ENCODE measurements at regions not wholly inside any gene's neighbourhood (a gene's known extent, or its start where the extent isn't known, plus 50 kb on each side); places are given as distances from the start of the nearest gene placed in this dataset.

- no peaks in the 10 kb centered on the region for H3F3A ChIP-seq (ENCODE audit: control insufficient read depth, insufficient read depth)
- no peak overlapping the region for H3K4me2 ChIP-seq (ENCODE audit: low read length)
- no peaks in the 10 kb centered on the region for H3K9me3 ChIP-seq (ENCODE audit: control insufficient read depth, insufficient read depth, low read length)
- no peak overlapping the region for H3K27ac ChIP-seq (ENCODE audit: low read depth, low read length)
- H3K79me2 ChIP-seq (ENCODE audit: control insufficient read depth, low read length), result no peaks in the 10 kb centered on the region
- TF ChIP-seq EZH2phosphoT487 (IDR thresholded peaks at IDR 0.05; ENCODE audit: borderline replicate concordance, low read length), result no peak
- no peaks in the 10 kb centered on the region for H3K9me2 ChIP-seq (replicated peaks; ENCODE audit: control insufficient read depth, low read length)
- no peaks in the 10 kb centered on the region for H3K27me3 ChIP-seq (ENCODE audit: control insufficient read depth, low read length)
- H3K4me3 ChIP-seq (ENCODE audit: low read length), result no peak overlapping the region
- H3K4me1 ChIP-seq (ENCODE audit: control insufficient read depth, low read length), result no peaks in the 10 kb centered on the region
- no peaks in the 10 kb centered on the region for H3K36me3 ChIP-seq (ENCODE audit: control insufficient read depth, low read length)
- H4K20me1 ChIP-seq (ENCODE audit: control insufficient read depth, insufficient read depth, low read depth, low read length), result no peaks in the 10 kb centered on the region
Measured at GRCh38 chrX:39360101-39360500, 558.8 kb downstream of the MID1IP1 start.

- H3K79me2 ChIP-seq (ENCODE audit: control insufficient read depth, low read length), result no peaks in the 10 kb centered on the region
- no peaks in the 10 kb centered on the region for H3K36me3 ChIP-seq (ENCODE audit: control insufficient read depth, low read length)
- no peak overlapping the region for H3K4me2 ChIP-seq (ENCODE audit: low read length)
- H3F3A ChIP-seq (ENCODE audit: control insufficient read depth, insufficient read depth), result no peaks in the 10 kb centered on the region
- H3K27ac ChIP-seq (ENCODE audit: low read depth, low read length), result no peak overlapping the region
- H3K4me3 ChIP-seq (ENCODE audit: low read length), result no peak overlapping the region
- H4K20me1 ChIP-seq (ENCODE audit: control insufficient read depth, insufficient read depth, low read depth, low read length), result no peaks in the 10 kb centered on the region
- H3K9me2 ChIP-seq (replicated peaks; ENCODE audit: control insufficient read depth, low read length), result no peaks in the 10 kb centered on the region
- H3K4me1 ChIP-seq (ENCODE audit: control insufficient read depth, low read length), result no peaks in the 10 kb centered on the region
- TF ChIP-seq EZH2phosphoT487 (IDR thresholded peaks at IDR 0.05; ENCODE audit: borderline replicate concordance, low read length) (no peak), CTCF (IDR thresholded peaks at IDR 0.05; ENCODE audit: low read depth, low read length, poor library complexity, severe bottlenecking) (no peak)
- no peaks in the 10 kb centered on the region for H3K9me3 ChIP-seq (ENCODE audit: control insufficient read depth, insufficient read depth, low read length)
- H3K27me3 ChIP-seq (ENCODE audit: control insufficient read depth, low read length), result no peaks in the 10 kb centered on the region
Measured at GRCh38 chrX:39361736-39362135, 560.5 kb downstream of the MID1IP1 start.

GRCh38 chrX:39367416-39367815, 566.2 kb downstream of the MID1IP1 start:
- TF ChIP-seq CTCF (IDR thresholded peaks at IDR 0.05; ENCODE audit: low read depth, low read length, poor library complexity, severe bottlenecking) (no peak), EZH2phosphoT487 (IDR thresholded peaks at IDR 0.05; ENCODE audit: borderline replicate concordance, low read length) (no peak)
- no peaks in the 10 kb centered on the region for H3K36me3 ChIP-seq (ENCODE audit: control insufficient read depth, low read length)
- no peaks in the 10 kb centered on the region for H3F3A ChIP-seq (ENCODE audit: control insufficient read depth, insufficient read depth)
- H3K27me3 ChIP-seq (ENCODE audit: control insufficient read depth, low read length), result no peaks in the 10 kb centered on the region
- no peaks in the 10 kb centered on the region for H3K79me2 ChIP-seq (ENCODE audit: control insufficient read depth, low read length)
- no peaks in the 10 kb centered on the region for H3K9me3 ChIP-seq (ENCODE audit: control insufficient read depth, insufficient read depth, low read length)
- H3K9me2 ChIP-seq (replicated peaks; ENCODE audit: control insufficient read depth, low read length), result no peaks in the 10 kb centered on the region
- H3K4me3 ChIP-seq (ENCODE audit: low read length), result no peak overlapping the region
- H3K4me2 ChIP-seq (ENCODE audit: low read length), result no peak overlapping the region
- no peaks in the 10 kb centered on the region for H4K20me1 ChIP-seq (ENCODE audit: control insufficient read depth, insufficient read depth, low read depth, low read length)
- H3K4me1 ChIP-seq (ENCODE audit: control insufficient read depth, low read length), result no peaks in the 10 kb centered on the region
- no peak overlapping the region for H3K27ac ChIP-seq (ENCODE audit: low read depth, low read length)

GRCh38 chrX:39372115-39372514, 570.9 kb downstream of the MID1IP1 start:
- Histone ChIP-seq H3K36me3 (ENCODE audit: control insufficient read depth, low read length) (no peaks in the 10 kb centered on the region), H3K27ac (ENCODE audit: low read depth, low read length) (no peak overlapping the region)
- no peak for TF ChIP-seq CTCF (IDR thresholded peaks at IDR 0.05; ENCODE audit: low read depth, low read length, poor library complexity, severe bottlenecking)
- no peak for TF ChIP-seq EZH2phosphoT487 (IDR thresholded peaks at IDR 0.05; ENCODE audit: borderline replicate concordance, low read length)

More at GRCh38 chrX:39372115-39372514, 570.9 kb downstream of the MID1IP1 start:
- Histone ChIP-seq H3K4me2 (ENCODE audit: low read length) (no peak overlapping the region), H3K4me3 (ENCODE audit: low read length) (no peak overlapping the region), H3K4me1 (ENCODE audit: control insufficient read depth, low read length) (no peaks in the 10 kb centered on the region), H3K9me3 (ENCODE audit: control insufficient read depth, insufficient read depth, low read length) (no peaks in the 10 kb centered on the region), H3K9me2 (replicated peaks; ENCODE audit: control insufficient read depth, low read length) (no peaks in the 10 kb centered on the region), H3K27me3 (ENCODE audit: control insufficient read depth, low read length) (no peaks in the 10 kb centered on the region), H3F3A (ENCODE audit: control insufficient read depth, insufficient read depth) (no peaks in the 10 kb centered on the region), H3K79me2 (ENCODE audit: control insufficient read depth, low read length) (no peaks in the 10 kb centered on the region), H4K20me1 (ENCODE audit: control insufficient read depth, insufficient read depth, low read depth, low read length) (no peaks in the 10 kb centered on the region)

Data from DOHH2 (cell line).